K562 (cell line): ENCODE measurements at regions not wholly inside any gene's neighbourhood (a gene's known extent, or its start where the extent isn't known, plus 50 kb on each side); places are given as distances from the start of the nearest gene placed in this dataset.

Experiments used
- ATAC-seq: fragments of 200-7000 bp; cut with Tn5 transposase; 3 replicates; pipeline ENCODE4 v1.9.1; 2020; ENCODE audit warnings: moderate library complexity
- BruUV-seq: library from RNA; stranded (reverse); fragments of 400-500 nt; replicated peaks from 2 replicates; lab custom pipeline; 2021; lab: Mats Ljungman, UMichigan
- CTCF ChIA-PET: fragments of 300-600 bp; formaldehyde crosslinking; extraction: SDS; loops from one replicate; lab custom pipeline; 2021; ENCODE audit warnings: low intra/inter-chr PET ratio; lab: Yijun Ruan, JAX
- POLR2A ChIA-PET: fragments of 300-600, 350-650 bp; sonication (Branson Sonifier 250); formaldehyde crosslinking; extraction: SDS; loops from one replicate; lab custom pipeline; 2021; ENCODE audit warnings: antibody characterized with exemption, inconsistent platforms; lab: Yijun Ruan, JAX
- DNase-seq, 4 experiments: peaks; one replicate each; pipeline versions ENCODE4 v3.0.0 to v3.0.0-alpha.2; 2011 to 2018; ENCODE audit warnings: low spot score in 3 of 4, mixed read lengths in 3 of 4; ENCODE audit errors: extremely low read depth in 1 of 4
- FAIRE-seq: peaks from 2 replicates; lab custom pipeline; 2011; peaks lifted over from hg19 to GRCh38; lab: Jason Lieb, UNC
- H2AFZ ChIP-seq: 2 replicates; pipeline ENCODE4 v1.6.0; 2011; ENCODE audit warnings: low read depth, low read length, control low read depth, inconsistent platforms
- H3K27ac ChIP-seq: fragments of 200-600 bp; 3 replicates; pipeline ENCODE4 v1.8.0; 2011; ENCODE audit warnings: low read depth, mild to moderate bottlenecking, control low read depth, inconsistent platforms, low read length, moderate library complexity, mixed read lengths; ENCODE audit errors: extremely low read depth
- H3K27me3 ChIP-seq, 2 experiments: fragments of 300-600 bp in 1 of 2; 2 replicates in 1 of 2; 3 replicates in 1 of 2; pipeline versions ENCODE4 v1.6.0 to v1.8.0; 2011; ENCODE audit warnings: inconsistent platforms in 2 of 2, low read length in 2 of 2, mild to moderate bottlenecking in 1 of 2, mixed read lengths in 1 of 2, moderate library complexity in 1 of 2; ENCODE audit not compliant: control insufficient read depth in 2 of 2, insufficient read depth in 2 of 2
- H3K36me3 ChIP-seq: fragments of 300-600 bp; 3 replicates; pipeline ENCODE4 v1.8.0; 2011; ENCODE audit warnings: mild to moderate bottlenecking, low read length, inconsistent platforms; ENCODE audit not compliant: control insufficient read depth, insufficient read depth
- H3K4me1 ChIP-seq, 2 experiments: fragments of 200-600 bp in 1 of 2; replicated peaks in 1 of 2; 2 replicates in 1 of 2; 3 replicates in 1 of 2; pipeline versions ENCODE4 v1.5.1 to v1.8.0; 2011; ENCODE audit warnings: inconsistent platforms in 2 of 2, low read length in 2 of 2, mild to moderate bottlenecking in 1 of 2, mixed read lengths in 1 of 2, moderate library complexity in 1 of 2; ENCODE audit not compliant: control insufficient read depth in 2 of 2, insufficient read depth in 2 of 2
- H3K4me2 ChIP-seq: 2 replicates; pipeline ENCODE4 v1.6.1; 2011; ENCODE audit warnings: low read length, control low read depth, inconsistent platforms, mixed read lengths; ENCODE audit not compliant: insufficient read depth
- H3K4me3 ChIP-seq: fragments of 200-600 bp; sonication (generic), shearing (Covaris generic); 2 replicates; pipeline ENCODE4 v1.5.1; 2016; ENCODE audit warnings: control low read depth, inconsistent platforms
- H3K79me2 ChIP-seq: fragments of 200-600 bp; 3 replicates; pipeline ENCODE4 v1.8.0; 2011; ENCODE audit warnings: low read length, inconsistent platforms; ENCODE audit not compliant: control insufficient read depth, insufficient read depth
- H3K9ac ChIP-seq, 2 experiments: 2 replicates each; pipeline versions ENCODE4 v1.6.0 to v1.6.1; 2011; ENCODE audit warnings: low read depth in 2 of 2, low read length in 2 of 2, control low read depth in 1 of 2, inconsistent platforms in 1 of 2, mild to moderate bottlenecking in 1 of 2, mixed read lengths in 1 of 2; ENCODE audit not compliant: insufficient read depth in 1 of 2
- H3K9me1 ChIP-seq: one replicate; pipeline ENCODE4 v1.6.0; 2011; ENCODE audit warnings: inconsistent platforms, mild to moderate bottlenecking, low read length, moderate library complexity; ENCODE audit not compliant: control insufficient read depth, insufficient read depth
- H3K9me3 ChIP-seq: replicated peaks from 2 replicates; pipeline ENCODE4 v1.5.1; 2011; ENCODE audit warnings: low read depth, low read length, inconsistent platforms; ENCODE audit not compliant: control insufficient read depth, insufficient read depth
- H4K20me1 ChIP-seq: replicated peaks from 2 replicates; pipeline ENCODE4 v1.6.1; 2011; ENCODE audit warnings: low read length, inconsistent platforms, mixed read lengths; ENCODE audit not compliant: control insufficient read depth, insufficient read depth
- ELF2 ChIP-seq: fragments of 250-450 bp; sonication (Bioruptor Pico); IDR thresholded peaks from 2 replicates; pipeline ENCODE4 v1.5.0; 2021; ENCODE audit warnings: mild to moderate bottlenecking
- ESRRB ChIP-seq: fragments of 250-450 bp; sonication (Bioruptor Pico); IDR thresholded peaks from 2 replicates; pipeline ENCODE4 v1.5.0; 2020; ENCODE audit warnings: mild to moderate bottlenecking, moderate library complexity, borderline replicate concordance
- ETV5 ChIP-seq: sonication (generic); formaldehyde crosslinking; IDR thresholded peaks from 2 replicates; pipeline ENCODE4 v1.4.0; 2020; ENCODE audit warnings: low read depth, mild to moderate bottlenecking, missing genetic modification reagents
- HDAC3 ChIP-seq: fragments of 450-650 bp; IDR thresholded peaks from 2 replicates; pipeline ENCODE4 v1.6.1; 2018; ENCODE audit warnings: borderline replicate concordance, mild to moderate bottlenecking, moderate library complexity; ENCODE audit not compliant: partially characterized antibody
- HNRNPUL1 ChIP-seq: fragments of 200-400 bp; formaldehyde crosslinking; IDR thresholded peaks from 2 replicates; pipeline ENCODE4 v1.6.1; 2017; ENCODE audit warnings: low read length
- MAFF ChIP-seq: IDR thresholded peaks from 2 replicates; pipeline ENCODE4 v1.6.1; 2012; ENCODE audit warnings: low read length, improper control_type of control experiment
- NR4A1 ChIP-seq, 2 experiments: fragments of 250-450 bp in 1 of 2; fragments of 450-650 bp in 1 of 2; sonication (Bioruptor Pico) in 1 of 2; IDR thresholded peaks; 2 replicates each; pipeline versions ENCODE4 v1.4.0 to v1.6.1; 2016 to 2020; ENCODE audit warnings: mild to moderate bottlenecking in 2 of 2, missing compliant biosample characterization in 1 of 2, missing genetic modification characterization in 1 of 2, moderate library complexity in 1 of 2
- TBP ChIP-seq: optimal IDR thresholded peaks from 2 replicates; pipeline ENCODE3; 2011; ENCODE audit warnings: low read depth, low read length, improper control_type of control experiment
- TOE1 ChIP-seq, 2 experiments: fragments of 450-650 bp in 1 of 2; sonication (generic) in 1 of 2; formaldehyde crosslinking in 1 of 2; IDR thresholded peaks; 2 replicates each; pipeline versions ENCODE4 v1.7.1 to v1.8.0; 2016 to 2022; ENCODE audit warnings: borderline replicate concordance in 2 of 2, mild to moderate bottlenecking in 2 of 2, antibody characterized with exemption in 1 of 2, inconsistent platforms in 1 of 2, low read depth in 1 of 2, missing genetic modification reagents in 1 of 2, moderate library complexity in 1 of 2
- XRCC5 ChIP-seq: fragments of 200-400 bp; formaldehyde crosslinking; IDR thresholded peaks from 2 replicates; pipeline ENCODE4 v1.6.1; 2017; ENCODE audit warnings: low read depth, mild to moderate bottlenecking, low read length
- ZBTB17 ChIP-seq: fragments of 450-650 bp; formaldehyde crosslinking; IDR thresholded peaks from 2 replicates; pipeline ENCODE4 v1.4.0; 2020; ENCODE audit warnings: mild to moderate bottlenecking
- ZC3H11A ChIP-seq: IDR thresholded peaks from 2 replicates; pipeline ENCODE4 v1.6.1; 2012; ENCODE audit warnings: low read depth, low read length, improper control_type of control experiment
- ZNF24 ChIP-seq: fragments of 450-650 bp; IDR thresholded peaks from 2 replicates; pipeline ENCODE4 v1.6.1; 2016
- WGBS: fragments of 100-300 bp; shearing (Covaris generic); methylation state at CpG from one replicate; pipeline ENCODE4 v1.1.6; 2016; ENCODE audit warnings: low coverage, mixed read lengths; ENCODE audit not compliant: insufficient coverage; ENCODE audit errors: missing lambda C conversion rate; 5-methylcytosine and 5-hydroxymethylcytosine counted together
- in situ Hi-C: fragments of 300-500 bp; cut with MboI; formaldehyde crosslinking; loops from 4 replicates; pipeline ENCODE4 v1.15.0; 2018; ENCODE audit warnings: inconsistent platforms, mixed read lengths
- intact Hi-C: fragments of 100-400 bp; cut with micrococcal nuclease; formaldehyde crosslinking; loops from 2 replicates; pipeline ENCODE4 v1.14.2; 2022
- TF ChIP-seq, protein P1 (sequence below): fragments of 450-650 bp; IDR thresholded peaks from one replicate; pipeline ENCODE4 v1.6.1; 2018; ENCODE audit warnings: mild to moderate bottlenecking, moderate library complexity; ENCODE audit not compliant: partially characterized antibody

DNA sequence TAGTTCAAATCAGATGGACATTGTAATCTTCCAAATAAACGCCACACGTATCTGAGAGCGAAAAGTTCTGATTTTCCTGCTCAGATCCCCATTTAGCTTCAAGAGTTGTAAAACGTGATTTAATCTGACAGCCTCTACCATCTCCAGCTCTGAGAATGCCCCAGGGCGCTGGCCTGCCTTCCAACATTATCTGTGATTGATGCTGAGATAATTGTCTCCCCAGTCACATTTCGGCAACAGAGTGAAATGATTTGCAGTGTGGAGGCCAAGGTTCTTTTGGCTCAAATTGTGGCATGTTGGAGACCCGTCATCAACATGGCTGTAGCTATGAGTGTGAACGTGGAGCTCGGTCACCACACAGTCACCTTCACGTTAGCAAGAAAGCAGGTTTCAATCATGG is 283.4 kb downstream of the BRD1 start:
- intact Hi-C loops (no loop called here), in situ Hi-C loops (no loop called here)
- Histone ChIP-seq H3K36me3 (peaks cover 9% of the 10 kb centered on the region; the same call in 1 of the 3 replicates), H2AFZ (no peak overlapping the region), H3K9me3 (no peaks in the 10 kb centered on the region), H3K9ac (no peak overlapping the region), H3K4me1 (peaks cover 0 to 20% of the 10 kb centered on the region in 2 experiments; a peak in 2 of 5 replicates), H3K27me3 (no peaks in the 10 kb centered on the region), H3K4me2 (no peak overlapping the region), H3K27ac (no peak overlapping the region), H3K4me3 (no peak overlapping the region)
- ChIA-PET CTCF (no interaction called here), POLR2A (no interaction called here)
- DNase-seq = no peak
- WGBS = 82% methylated on average over 10 of the region's 10 CpGs
- TF ChIP-seq TOE1 (IDR thresholded peaks at IDR 0.05; ENCODE audit: borderline replicate concordance) (no peak), TOE1 (CRISPR knock-in tag; IDR thresholded peaks at IDR 0.05; ENCODE audit: borderline replicate concordance, low read depth) (no peak), HNRNPUL1 (no peak), XRCC5 (no peak), NR4A1 (CRISPR knock-in tag; IDR thresholded peaks at IDR 0.05) (no peak), NR4A1 (tag; IDR thresholded peaks at IDR 0.05) (no peak), MAFF (no peak)
- TF ChIP-seq, all 486 proteins: peak for 0
- FAIRE-seq = no peak
- peaks cover 14% of the 10 kb centered on the region; the same call in 1 of the 2 replicates for H4K20me1 ChIP-seq
- no TSS peak for BruUV-seq
- peaks cover 5% of the 10 kb centered on the region for H3K9me1 ChIP-seq
- H3K79me2 ChIP-seq = peaks cover 16% of the 10 kb centered on the region; the same call in 2 of the 3 replicates
- no peak for ATAC-seq

DNA sequence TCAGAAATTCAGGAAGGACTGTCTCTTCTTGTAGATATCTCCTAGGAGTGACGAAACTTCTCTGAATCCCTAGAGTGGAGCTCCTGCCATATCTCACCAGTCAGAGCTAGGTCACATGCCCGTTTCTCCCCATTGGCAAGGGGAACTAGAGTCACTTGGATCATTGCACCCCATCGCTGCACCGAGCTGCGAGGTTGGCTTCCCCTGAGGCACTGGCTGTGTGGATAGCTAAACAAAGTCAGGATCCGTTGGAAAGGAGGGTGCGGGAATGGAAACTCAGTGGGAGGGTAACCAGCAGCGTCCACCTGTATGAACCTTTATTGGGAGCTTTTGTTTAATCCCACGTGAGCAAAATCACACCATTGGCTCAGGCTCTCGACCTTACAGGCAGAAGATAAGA is 283.8 kb downstream of the BRD1 start:
- Histone ChIP-seq H3K27me3 (no peaks in the 10 kb centered on the region), H4K20me1 (peaks cover 17% of the 10 kb centered on the region; the same call in 1 of the 2 replicates), H3K4me1 (peaks cover 0 to 20% of the 10 kb centered on the region in 2 experiments; a peak in 2 of 5 replicates), H3K4me3 (no peak overlapping the region), H3K36me3 (peaks cover 8% of the 10 kb centered on the region; the same call in 1 of the 3 replicates), H3K27ac (no peak overlapping the region), H3K4me2 (no peak overlapping the region), H3K9me1 (peaks cover 5% of the 10 kb centered on the region), H3K9me3 (no peaks in the 10 kb centered on the region)
- no TSS peak for BruUV-seq
- POLR2A ChIA-PET = no interaction called here
- WGBS = 91% methylated on average over 10 of the region's 10 CpGs
- FAIRE-seq = no peak
- TF ChIP-seq ETV5 (CRISPR knock-in tag) (no peak), ZC3H11A (no peak), ELF2 (CRISPR knock-in tag) (no peak), ZBTB17 (CRISPR knock-in tag) (no peak), TBP (no peak), ESRRB (CRISPR knock-in tag) (no peak), HDAC3 (no peak), ZNF24 (no peak)
- TF ChIP-seq, protein P1, sequence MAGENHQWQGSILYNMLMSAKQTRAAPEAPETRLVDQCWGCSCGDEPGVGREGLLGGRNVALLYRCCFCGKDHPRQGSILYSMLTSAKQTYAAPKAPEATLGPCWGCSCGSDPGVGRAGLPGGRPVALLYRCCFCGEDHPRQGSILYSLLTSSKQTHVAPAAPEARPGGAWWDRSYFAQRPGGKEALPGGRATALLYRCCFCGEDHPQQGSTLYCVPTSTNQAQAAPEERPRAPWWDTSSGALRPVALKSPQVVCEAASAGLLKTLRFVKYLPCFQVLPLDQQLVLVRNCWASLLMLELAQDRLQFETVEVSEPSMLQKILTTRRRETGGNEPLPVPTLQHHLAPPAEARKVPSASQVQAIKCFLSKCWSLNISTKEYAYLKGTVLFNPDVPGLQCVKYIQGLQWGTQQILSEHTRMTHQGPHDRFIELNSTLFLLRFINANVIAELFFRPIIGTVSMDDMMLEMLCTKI = no peak
- TF ChIP-seq, all 486 proteins: peak for 0
- intact Hi-C loops = no loop called here
- Histone ChIP-seq H3K79me2 (peaks cover 16% of the 10 kb centered on the region; the same call in 2 of the 3 replicates), H3K9ac (peak overlapping the region in 1 of 2 experiments; percentile 64; a peak in 1 of 4 replicates), H2AFZ (no peak overlapping the region)
- in situ Hi-C loops = no loop called here
- DNase-seq (no peak), ATAC-seq (no peak)
- CTCF ChIA-PET = no interaction called here
